ENCODE measurements at regions not wholly inside any gene's neighbourhood (a gene's known extent, or its start where the extent isn't known, plus 50 kb on each side); places are given as distances from the start of the nearest gene placed in this dataset.

- no peak overlapping the region for H3K27ac Mint-ChIP-seq
- H3K9me3 Mint-ChIP-seq: no peaks in the 10 kb centered on the region
- H3K36me3 Mint-ChIP-seq: no peaks in the 10 kb centered on the region
- no peak overlapping the region for H3K4me3 Mint-ChIP-seq
- no peaks in the 10 kb centered on the region for H3K4me1 Mint-ChIP-seq
- CTCF ChIA-PET: no interaction called here
- no peak for DNase-seq
- no peaks in the 10 kb centered on the region for H3K27me3 Mint-ChIP-seq
Observed at GRCh38 chr2:220478305-220479058, 851.1 kb downstream of the SLC4A3 start.

DNA sequence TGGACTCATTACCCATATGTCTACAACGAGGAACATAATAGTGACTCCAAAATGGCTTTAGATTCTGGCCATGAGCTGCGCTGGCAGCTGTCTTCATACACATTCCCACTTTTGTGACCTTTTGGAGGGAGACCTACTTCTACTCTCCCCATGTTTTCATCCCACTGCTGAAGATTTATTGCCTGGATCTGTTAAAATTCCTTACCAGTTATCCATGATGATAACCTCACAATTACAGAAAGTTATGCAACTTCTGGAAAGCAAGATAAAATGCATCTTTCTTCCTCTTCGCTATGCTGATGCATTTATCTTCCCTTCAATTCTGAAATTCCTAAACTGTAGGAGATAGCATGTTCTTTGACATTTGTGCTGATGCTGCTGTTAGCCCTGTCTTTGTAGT, 855.3 kb downstream of the SLC4A3 start:
- Mint-ChIP-seq H3K27ac (no peak overlapping the region), H3K36me3 (no peaks in the 10 kb centered on the region), H3K9me3 (peaks cover 7% of the 10 kb centered on the region), H3K27me3 (no peaks in the 10 kb centered on the region), H3K4me1 (no peaks in the 10 kb centered on the region), H3K4me3 (no peak overlapping the region)
- CTCF ChIA-PET: no interaction called here
- DNase-seq: no peak

- no peak for DNase-seq
- Mint-ChIP-seq H3K27me3 (no peaks in the 10 kb centered on the region), H3K9me3 (peaks cover 3% of the 10 kb centered on the region), H3K36me3 (no peaks in the 10 kb centered on the region), H3K27ac (no peak overlapping the region), H3K4me3 (no peak overlapping the region), H3K4me1 (no peaks in the 10 kb centered on the region)
- CTCF ChIA-PET: no interaction called here
Observed at GRCh38 chr2:220489121-220489520, 861.7 kb downstream of the SLC4A3 start.

GRCh38 chr2:220491670-220492069, 864.2 kb downstream of the SLC4A3 start:
- CTCF ChIA-PET: no interaction called here
- Mint-ChIP-seq H3K27me3 (no peaks in the 10 kb centered on the region), H3K36me3 (no peaks in the 10 kb centered on the region), H3K4me3 (no peak overlapping the region), H3K27ac (no peak overlapping the region), H3K9me3 (no peaks in the 10 kb centered on the region), H3K4me1 (no peaks in the 10 kb centered on the region)
- DNase-seq: no peak

DNA sequence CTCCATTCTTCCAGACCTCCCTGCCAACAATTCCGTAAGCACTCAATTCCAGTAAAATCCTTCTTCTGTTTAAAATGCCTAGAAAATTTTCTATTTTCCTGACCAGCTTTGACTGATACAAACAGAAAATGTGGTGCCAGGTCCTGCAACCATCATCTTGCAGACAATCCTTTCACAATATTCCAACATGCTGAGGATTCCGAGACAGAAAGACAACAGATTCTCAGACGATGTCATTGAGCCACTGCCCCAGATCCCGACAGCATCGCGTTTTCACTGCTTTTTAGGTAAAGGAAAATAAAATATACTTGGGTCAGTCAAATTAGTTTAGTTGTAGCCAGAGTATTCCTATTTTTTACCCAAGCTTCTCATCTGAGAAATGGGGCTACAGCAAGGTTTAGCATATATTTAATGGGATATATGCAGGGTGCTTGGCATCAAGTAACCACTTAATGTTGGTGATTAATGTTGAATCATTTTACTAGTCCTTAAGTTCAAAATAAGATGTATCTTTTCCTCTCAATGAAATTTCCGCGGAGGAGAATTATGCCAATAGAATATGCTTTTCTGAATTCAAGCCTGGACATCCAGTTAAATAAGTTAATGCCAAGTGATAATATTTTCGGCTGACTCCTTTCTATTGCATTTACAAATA, 866.6 kb downstream of the SLC4A3 start:
- H3K4me1 Mint-ChIP-seq: no peaks in the 10 kb centered on the region
- no peak for DNase-seq
- no peak overlapping the region for H3K4me3 Mint-ChIP-seq
- H3K27me3 Mint-ChIP-seq: no peaks in the 10 kb centered on the region
- H3K27ac Mint-ChIP-seq: no peak overlapping the region
- H3K9me3 Mint-ChIP-seq: no peaks in the 10 kb centered on the region
- CTCF ChIA-PET: no interaction called here
- H3K36me3 Mint-ChIP-seq: no peaks in the 10 kb centered on the region

GRCh38 chr2:220496513-220496912, 869.1 kb downstream of the SLC4A3 start:
- no peaks in the 10 kb centered on the region for H3K27me3 Mint-ChIP-seq

GRCh38 chr2:220499225-220499624, 871.8 kb downstream of the SLC4A3 start:
- H3K9me3 Mint-ChIP-seq: no peaks in the 10 kb centered on the region
- H3K4me3 Mint-ChIP-seq: no peak overlapping the region
- no peaks in the 10 kb centered on the region for H3K36me3 Mint-ChIP-seq
- no peaks in the 10 kb centered on the region for H3K4me1 Mint-ChIP-seq
- DNase-seq: no peak
- H3K27ac Mint-ChIP-seq: no peak overlapping the region
- no peaks in the 10 kb centered on the region for H3K27me3 Mint-ChIP-seq
- CTCF ChIA-PET: interaction anchor here (0.7 to 1.0 kb wide), 2 partner anchors 10 to 120 kb away, joined by 3 read pairs; no protein-coding TSS in a partner anchor

More at GRCh38 chr2:220496513-220496912, 869.1 kb downstream of the SLC4A3 start:
- Mint-ChIP-seq H3K4me1 (no peaks in the 10 kb centered on the region), H3K4me3 (no peak overlapping the region), H3K27ac (no peak overlapping the region), H3K9me3 (no peaks in the 10 kb centered on the region), H3K36me3 (no peaks in the 10 kb centered on the region)
- no peak for DNase-seq
- CTCF ChIA-PET: no interaction called here

DNA sequence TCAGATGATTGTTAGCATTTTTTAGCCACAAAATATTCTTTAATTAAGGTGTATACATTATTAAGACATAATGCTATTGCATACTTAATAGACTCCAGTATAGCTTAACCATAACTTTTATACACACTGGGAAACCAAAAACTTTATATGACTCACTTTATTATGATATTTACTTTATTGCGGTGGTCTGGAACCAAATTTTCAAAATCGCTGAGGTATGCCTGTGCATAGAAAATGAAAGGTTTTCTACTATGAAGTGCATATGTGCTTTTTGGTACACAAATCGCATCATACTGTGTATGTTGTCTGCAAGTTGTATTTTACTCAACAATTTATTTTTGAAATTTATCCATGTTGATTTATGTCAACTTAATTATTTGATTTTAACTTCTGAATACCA, 875.1 kb downstream of the SLC4A3 start:
- Mint-ChIP-seq H3K4me1 (no peaks in the 10 kb centered on the region), H3K36me3 (no peaks in the 10 kb centered on the region), H3K27ac (no peak overlapping the region), H3K9me3 (no peaks in the 10 kb centered on the region), H3K4me3 (no peak overlapping the region), H3K27me3 (no peaks in the 10 kb centered on the region)
- CTCF ChIA-PET: no interaction called here
- no peak for DNase-seq

DNA sequence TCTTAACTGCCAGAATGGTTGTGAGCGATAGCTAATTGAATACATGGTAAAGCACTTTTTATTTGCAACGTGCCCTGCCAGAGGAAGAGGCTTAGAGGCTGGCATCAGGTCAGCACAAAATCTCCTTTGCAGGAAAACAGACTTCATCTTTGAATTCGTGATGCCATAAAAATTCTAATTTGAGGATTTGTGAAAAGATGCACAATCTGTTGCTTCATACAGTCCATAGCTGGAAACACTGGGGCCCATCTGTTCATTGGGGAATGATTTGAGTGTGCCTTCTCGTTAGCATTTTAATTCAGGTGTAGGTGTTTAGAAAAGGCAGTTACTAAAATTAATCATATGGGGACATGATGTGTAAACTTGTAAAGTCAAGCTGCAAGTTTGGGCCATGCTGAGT, 876.0 kb downstream of the SLC4A3 start:
- Mint-ChIP-seq H3K27ac (no peak overlapping the region), H3K4me3 (no peak overlapping the region), H3K4me1 (no peaks in the 10 kb centered on the region), H3K36me3 (no peaks in the 10 kb centered on the region), H3K27me3 (no peaks in the 10 kb centered on the region), H3K9me3 (no peaks in the 10 kb centered on the region)
- CTCF ChIA-PET: no interaction called here
- no peak for DNase-seq

DNA sequence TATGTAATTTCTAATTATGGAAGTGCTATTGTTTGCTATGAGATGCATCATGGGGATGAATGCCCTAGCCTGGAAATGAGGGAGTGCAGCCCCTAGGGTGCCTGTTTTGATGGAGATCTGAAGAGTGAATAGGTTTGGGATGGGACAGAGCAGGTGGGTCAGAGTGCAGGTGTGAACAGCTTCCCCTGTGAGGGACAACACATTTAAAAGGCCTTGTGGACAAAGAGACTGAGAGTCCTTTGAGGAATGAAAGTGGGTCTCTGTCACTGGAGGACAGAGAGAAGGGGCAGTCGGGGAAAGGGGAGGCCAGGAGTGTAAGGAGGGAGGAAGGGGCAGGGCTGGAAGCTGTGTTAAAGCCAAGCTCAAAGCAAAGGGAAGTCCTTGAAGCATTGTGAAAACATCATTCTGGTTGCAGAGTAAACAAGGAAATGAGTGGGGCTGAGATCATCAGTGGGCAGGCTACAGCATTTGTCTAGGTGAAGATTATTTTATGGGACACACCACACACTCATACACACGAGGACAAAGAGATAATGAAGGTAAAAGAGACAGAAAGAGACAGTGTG, 877.6 kb downstream of the SLC4A3 start:
- no peak for DNase-seq
- H3K4me3 Mint-ChIP-seq: no peak overlapping the region
- no peaks in the 10 kb centered on the region for H3K36me3 Mint-ChIP-seq
- no peaks in the 10 kb centered on the region for H3K9me3 Mint-ChIP-seq
- no peaks in the 10 kb centered on the region for H3K27me3 Mint-ChIP-seq
- H3K27ac Mint-ChIP-seq: no peak overlapping the region
- CTCF ChIA-PET: no interaction called here
- H3K4me1 Mint-ChIP-seq: no peaks in the 10 kb centered on the region

GRCh38 chr2:220506466-220506865, 879.0 kb downstream of the SLC4A3 start:
- no peaks in the 10 kb centered on the region for H3K36me3 Mint-ChIP-seq
- H3K27me3 Mint-ChIP-seq: no peaks in the 10 kb centered on the region
- H3K4me1 Mint-ChIP-seq: no peaks in the 10 kb centered on the region
- CTCF ChIA-PET: no interaction called here
- H3K27ac Mint-ChIP-seq: no peak overlapping the region
- no peaks in the 10 kb centered on the region for H3K9me3 Mint-ChIP-seq
- H3K4me3 Mint-ChIP-seq: no peak overlapping the region
- no peak for DNase-seq

- no peaks in the 10 kb centered on the region for H3K36me3 Mint-ChIP-seq
- H3K4me3 Mint-ChIP-seq: no peak overlapping the region
- H3K4me1 Mint-ChIP-seq: no peaks in the 10 kb centered on the region
- DNase-seq: no peak
- no peaks in the 10 kb centered on the region for H3K27me3 Mint-ChIP-seq
- H3K27ac Mint-ChIP-seq: no peak overlapping the region
- CTCF ChIA-PET: interaction anchor here (1.3 kb wide), 1 partner anchor 10 kb away, joined by 3 read pairs; no protein-coding TSS in a partner anchor
- no peaks in the 10 kb centered on the region for H3K9me3 Mint-ChIP-seq
Observed at GRCh38 chr2:220509096-220509757, 881.8 kb downstream of the SLC4A3 start.

GRCh38 chr2:220509966-220510365, 882.5 kb downstream of the SLC4A3 start:
- Mint-ChIP-seq H3K36me3 (no peaks in the 10 kb centered on the region), H3K27ac (no peak overlapping the region), H3K27me3 (no peaks in the 10 kb centered on the region), H3K4me3 (no peak overlapping the region), H3K9me3 (no peaks in the 10 kb centered on the region), H3K4me1 (no peaks in the 10 kb centered on the region)
- DNase-seq: no peak
- CTCF ChIA-PET: interaction anchor here (1.3 kb wide), 1 partner anchor 10 kb away, joined by 3 read pairs; no protein-coding TSS in a partner anchor

GRCh38 chr2:220510668-220511067, 883.2 kb downstream of the SLC4A3 start:
- no peaks in the 10 kb centered on the region for H3K4me1 Mint-ChIP-seq
- no peaks in the 10 kb centered on the region for H3K9me3 Mint-ChIP-seq
- H3K27me3 Mint-ChIP-seq: no peaks in the 10 kb centered on the region
- CTCF ChIA-PET: no interaction called here
- H3K36me3 Mint-ChIP-seq: no peaks in the 10 kb centered on the region
- H3K4me3 Mint-ChIP-seq: no peak overlapping the region
- DNase-seq: no peak
- H3K27ac Mint-ChIP-seq: no peak overlapping the region
